ENCODE measurements at regions not wholly inside any gene's neighbourhood (a gene's known extent, or its start where the extent isn't known, plus 50 kb on each side); places are given as distances from the start of the nearest gene placed in this dataset.

DNA sequence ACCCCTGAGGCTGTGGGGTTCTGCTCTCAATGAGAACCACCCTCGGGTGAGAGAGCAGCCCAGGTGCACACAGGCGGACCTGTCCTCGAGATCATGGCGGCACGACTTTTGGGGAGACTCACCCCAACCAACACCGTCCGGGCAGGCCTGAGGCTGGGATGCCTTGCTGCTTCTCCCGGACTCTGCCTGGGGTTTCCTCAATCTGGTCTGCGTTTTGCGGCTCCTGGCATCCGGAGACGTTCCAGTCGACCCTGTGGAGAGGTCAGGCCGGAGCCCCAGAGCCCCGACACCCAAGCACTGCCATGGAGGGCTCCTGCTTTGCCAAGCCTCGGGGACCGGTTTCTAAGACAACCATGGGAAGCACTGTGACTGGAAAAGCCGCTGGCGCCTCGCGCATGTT is 3879.7 kb downstream of the SRGAP2C start:
- TF ChIP-seq, protein P1, sequence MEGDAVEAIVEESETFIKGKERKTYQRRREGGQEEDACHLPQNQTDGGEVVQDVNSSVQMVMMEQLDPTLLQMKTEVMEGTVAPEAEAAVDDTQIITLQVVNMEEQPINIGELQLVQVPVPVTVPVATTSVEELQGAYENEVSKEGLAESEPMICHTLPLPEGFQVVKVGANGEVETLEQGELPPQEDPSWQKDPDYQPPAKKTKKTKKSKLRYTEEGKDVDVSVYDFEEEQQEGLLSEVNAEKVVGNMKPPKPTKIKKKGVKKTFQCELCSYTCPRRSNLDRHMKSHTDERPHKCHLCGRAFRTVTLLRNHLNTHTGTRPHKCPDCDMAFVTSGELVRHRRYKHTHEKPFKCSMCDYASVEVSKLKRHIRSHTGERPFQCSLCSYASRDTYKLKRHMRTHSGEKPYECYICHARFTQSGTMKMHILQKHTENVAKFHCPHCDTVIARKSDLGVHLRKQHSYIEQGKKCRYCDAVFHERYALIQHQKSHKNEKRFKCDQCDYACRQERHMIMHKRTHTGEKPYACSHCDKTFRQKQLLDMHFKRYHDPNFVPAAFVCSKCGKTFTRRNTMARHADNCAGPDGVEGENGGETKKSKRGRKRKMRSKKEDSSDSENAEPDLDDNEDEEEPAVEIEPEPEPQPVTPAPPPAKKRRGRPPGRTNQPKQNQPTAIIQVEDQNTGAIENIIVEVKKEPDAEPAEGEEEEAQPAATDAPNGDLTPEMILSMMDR (IDR thresholded peaks at IDR 0.05 in 8 of 11, conservative IDR thresholded peaks at IDR 0.05 in 3 of 11), result no peak
- no peak for TF ChIP-seq POLR2AphosphoS5 (IDR thresholded peaks at IDR 0.05)
